Gastroesophageal sphincter (tissue), 4 donors: ENCODE measurements at regions not wholly inside any gene's neighbourhood (a gene's known extent, or its start where the extent isn't known, plus 50 kb on each side); places are given as distances from the start of the nearest gene placed in this dataset.

Experiments used
- ATAC-seq: fragments of 150-250 bp; one replicate; pipeline ENCODE4 v1.9.1; 2016; ENCODE audit warnings: mild to moderate bottlenecking, moderate library complexity
- H3K27ac ChIP-seq, 4 donors: fragments of 200-600 bp; sonication (generic) in 3 of 4; 1 replicate in 3 of 4; 2 replicates in 1 of 4; pipeline ENCODE4 v1.5.1; 2016 to 2019
- H3K27me3 ChIP-seq: fragments of 200-600 bp; sonication (generic); one replicate; pipeline ENCODE4 v1.5.1; 2019
- H3K36me3 ChIP-seq, 2 donors: fragments of 200-600 bp; sonication (generic); one replicate each; pipeline ENCODE4 v1.5.1; 2019; ENCODE audit warnings: control low read depth in 1 of 2
- H3K4me1 ChIP-seq, 3 donors: fragments of 200-600 bp; sonication (generic); 1 replicate in 2 of 3; 2 replicates in 1 of 3; pipeline ENCODE4 v1.5.1; 2016 to 2019; ENCODE audit warnings: control low read depth in 2 of 3
- H3K4me3 ChIP-seq, 2 donors: fragments of 200-600 bp; sonication (generic); one replicate each; pipeline ENCODE4 v1.5.1; 2019; ENCODE audit warnings: mild to moderate bottlenecking in 1 of 2, moderate library complexity in 1 of 2
- H3K9me3 ChIP-seq, 3 donors: fragments of 200-600 bp; sonication (generic); one replicate each; pipeline ENCODE4 v1.5.1; 2017 to 2019; ENCODE audit warnings: control low read depth in 2 of 3
- CTCF ChIP-seq, 4 experiments: fragments of 200-600 bp in 2 of 4; fragments of 450-650 bp in 2 of 4; sonication (generic) in 1 of 4; IDR thresholded peaks; one replicate each; pipeline ENCODE4 v1.5.1; 2017 to 2019; ENCODE audit warnings: antibody characterized with exemption in 4 of 4, mild to moderate bottlenecking in 2 of 4, moderate library complexity in 2 of 4
- EP300 ChIP-seq: sonication (generic); formaldehyde crosslinking; IDR thresholded peaks from one replicate; pipeline ENCODE4 v1.6.1; 2017; ENCODE audit warnings: antibody characterized with exemption, mild to moderate bottlenecking
- POLR2A ChIP-seq, 2 donors: fragments of 450-650 bp; IDR thresholded peaks; one replicate each; pipeline ENCODE4 v1.6.1; 2017; ENCODE audit warnings: antibody characterized with exemption in 2 of 2, mild to moderate bottlenecking in 2 of 2, moderate library complexity in 1 of 2
- POLR2AphosphoS5 ChIP-seq: sonication (generic); formaldehyde crosslinking; IDR thresholded peaks from one replicate; pipeline ENCODE4 v1.6.1; 2017; ENCODE audit warnings: antibody characterized with exemption
- WGBS, 2 donors: methylation state at CpG; one replicate each; pipeline ENCODE4 v1.1.5; 2018; ENCODE audit warnings: low coverage in 1 of 2; 5-methylcytosine and 5-hydroxymethylcytosine counted together
- small RNA-seq, 4 donors: library from RNA; depleted of rRNA; stranded (forward); fragments of <200 nt; gene quantifications; one replicate each; pipeline ENCODE3, GENCODE V24; 2016

GRCh38 chr1:67634396-67634935 is 50.5 kb upstream of the GADD45A start:
- Histone ChIP-seq H3K36me3 (no peaks in the 10 kb centered on the region), H3K27ac (no peak overlapping the region), H3K27me3 (no peaks in the 10 kb centered on the region), H3K9me3 (no peaks in the 10 kb centered on the region), H3K4me3 (no peak overlapping the region), H3K4me1 (peaks cover 0 to 7% (median 0%) of the 10 kb centered on the region in 3 donors)
- TF ChIP-seq EP300 = no peak
- no peak for TF ChIP-seq POLR2AphosphoS5
- no peak for TF ChIP-seq CTCF (IDR thresholded peaks at IDR 0.05)
- TF ChIP-seq POLR2A (IDR thresholded peaks at IDR 0.05) = no peak
- ATAC-seq = no peak
- WGBS, 2 donors = 93 to 100% methylated on average over 2 to 6 of the region's 6 CpGs

- Histone ChIP-seq H3K4me3 (no peak overlapping the region), H3K27me3 (no peaks in the 10 kb centered on the region), H3K9me3 (no peaks in the 10 kb centered on the region), H3K27ac (no peak overlapping the region), H3K36me3 (no peaks in the 10 kb centered on the region), H3K4me1 (no peaks in the 10 kb centered on the region)
- no peak for ATAC-seq
- WGBS, 2 donors = 95% methylated on average over 8 to 11 of the region's 14 CpGs
- TF ChIP-seq EP300 (no peak), CTCF (IDR thresholded peaks at IDR 0.05) (no peak), POLR2AphosphoS5 (no peak)
Measured at GRCh38 chr1:67635055-67635809, 49.8 kb upstream of the GADD45A start.

Small RNAs in the stretch of these regions (small RNA-seq; reads per million reads assigned to genes)
- 0 to 0.12 (median 0) reads per million in 4 donors for gene RNU6-1031P
